ENCODE measurements at regions not wholly inside any gene's neighbourhood (a gene's known extent, or its start where the extent isn't known, plus 50 kb on each side); places are given as distances from the start of the nearest gene placed in this dataset.

DNA sequence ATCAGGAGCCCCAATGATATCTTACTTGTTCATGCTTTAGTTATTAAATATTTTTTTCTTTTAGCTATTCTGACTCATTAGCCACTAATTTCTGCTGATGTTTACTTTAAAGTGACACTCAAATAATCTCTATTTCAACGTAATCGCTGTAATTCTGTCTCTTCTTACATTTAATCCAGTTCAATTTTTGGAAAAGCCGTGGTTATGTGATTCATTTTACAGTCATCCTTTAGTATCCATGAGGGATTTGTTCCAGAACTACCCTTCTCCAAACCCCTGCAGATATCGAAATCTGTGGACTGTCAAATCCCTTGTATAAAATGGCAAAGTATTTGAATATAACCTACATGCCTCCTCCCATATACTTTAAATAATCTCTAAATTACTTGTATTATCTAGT lies 1103.4 kb downstream of the LRFN5 start (continued):
- TF ChIP-seq, protein P1, sequence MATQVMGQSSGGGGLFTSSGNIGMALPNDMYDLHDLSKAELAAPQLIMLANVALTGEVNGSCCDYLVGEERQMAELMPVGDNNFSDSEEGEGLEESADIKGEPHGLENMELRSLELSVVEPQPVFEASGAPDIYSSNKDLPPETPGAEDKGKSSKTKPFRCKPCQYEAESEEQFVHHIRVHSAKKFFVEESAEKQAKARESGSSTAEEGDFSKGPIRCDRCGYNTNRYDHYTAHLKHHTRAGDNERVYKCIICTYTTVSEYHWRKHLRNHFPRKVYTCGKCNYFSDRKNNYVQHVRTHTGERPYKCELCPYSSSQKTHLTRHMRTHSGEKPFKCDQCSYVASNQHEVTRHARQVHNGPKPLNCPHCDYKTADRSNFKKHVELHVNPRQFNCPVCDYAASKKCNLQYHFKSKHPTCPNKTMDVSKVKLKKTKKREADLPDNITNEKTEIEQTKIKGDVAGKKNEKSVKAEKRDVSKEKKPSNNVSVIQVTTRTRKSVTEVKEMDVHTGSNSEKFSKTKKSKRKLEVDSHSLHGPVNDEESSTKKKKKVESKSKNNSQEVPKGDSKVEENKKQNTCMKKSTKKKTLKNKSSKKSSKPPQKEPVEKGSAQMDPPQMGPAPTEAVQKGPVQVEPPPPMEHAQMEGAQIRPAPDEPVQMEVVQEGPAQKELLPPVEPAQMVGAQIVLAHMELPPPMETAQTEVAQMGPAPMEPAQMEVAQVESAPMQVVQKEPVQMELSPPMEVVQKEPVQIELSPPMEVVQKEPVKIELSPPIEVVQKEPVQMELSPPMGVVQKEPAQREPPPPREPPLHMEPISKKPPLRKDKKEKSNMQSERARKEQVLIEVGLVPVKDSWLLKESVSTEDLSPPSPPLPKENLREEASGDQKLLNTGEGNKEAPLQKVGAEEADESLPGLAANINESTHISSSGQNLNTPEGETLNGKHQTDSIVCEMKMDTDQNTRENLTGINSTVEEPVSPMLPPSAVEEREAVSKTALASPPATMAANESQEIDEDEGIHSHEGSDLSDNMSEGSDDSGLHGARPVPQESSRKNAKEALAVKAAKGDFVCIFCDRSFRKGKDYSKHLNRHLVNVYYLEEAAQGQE (IDR thresholded peaks at IDR 0.05; ENCODE audit: unreplicated experiment): no peak
- TF ChIP-seq NANOG (IDR thresholded peaks at IDR 0.05; ENCODE audit: borderline replicate concordance): no peak

DNA sequence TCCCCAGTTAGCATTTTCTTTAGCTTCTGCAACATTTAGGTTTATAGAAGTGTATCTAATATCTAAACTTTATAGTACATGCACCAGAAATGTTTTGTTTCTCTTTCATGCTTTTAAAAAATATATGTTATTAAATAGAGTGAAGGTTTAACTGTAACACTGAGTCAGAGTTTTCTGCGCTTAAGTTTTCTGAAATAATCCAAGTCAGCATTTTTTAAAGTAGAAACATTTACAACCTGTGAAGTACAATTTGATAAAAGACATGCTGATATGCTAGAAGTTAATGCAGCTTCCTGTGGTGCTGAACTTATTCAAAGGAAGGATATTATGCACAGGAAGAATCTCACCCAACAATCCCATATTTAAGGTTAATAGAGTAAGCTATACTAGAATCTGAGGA lies 1096.8 kb downstream of the LRFN5 start:
- TF ChIP-seq JUNB (IDR thresholded peaks at IDR 0.05; ENCODE audit: unreplicated experiment) (no peak), POLR2AphosphoS5 (IDR thresholded peaks at IDR 0.05; ENCODE audit: low read depth) (no peak), ZNF114 (CRISPR knock-in tag; IDR thresholded peaks at IDR 0.05) (no peak)
- Histone ChIP-seq H3K4me2 (no peak overlapping the region), H2AFZ (no peak overlapping the region), H3K4me1 (ENCODE audit: insufficient read depth) (no peaks in the 10 kb centered on the region), H3F3A (replicated peaks; ENCODE audit: low read depth) (no peaks in the 10 kb centered on the region), H3K9me2 (ENCODE audit: insufficient read depth) (no peaks in the 10 kb centered on the region), H3K27me3 (ENCODE audit: insufficient read depth) (no peaks in the 10 kb centered on the region), H3K36me3 (ENCODE audit: insufficient read depth) (no peaks in the 10 kb centered on the region), H4K20me1 (replicated peaks; ENCODE audit: insufficient read depth) (no peaks in the 10 kb centered on the region), H3K27ac (ENCODE audit: low read depth) (no peak overlapping the region), H3K79me2 (replicated peaks; ENCODE audit: insufficient read depth) (no peaks in the 10 kb centered on the region), H3K4me3 (no peak overlapping the region)
- ATAC-seq (no peak), DNase-seq (ENCODE audit: low spot score) (no peak)
- H3K9me3 Mint-ChIP-seq: no peaks in the 10 kb centered on the region
- H3K4me3 Mint-ChIP-seq: no peak overlapping the region
- no peak overlapping the region for H3K27ac Mint-ChIP-seq
- H3K27me3 Mint-ChIP-seq (ENCODE audit: insufficient read depth, low read depth, poor library complexity): no peaks in the 10 kb centered on the region
- H3K36me3 Mint-ChIP-seq (ENCODE audit: low read depth): no peaks in the 10 kb centered on the region
- H3K4me1 Mint-ChIP-seq: no peaks in the 10 kb centered on the region

DNA sequence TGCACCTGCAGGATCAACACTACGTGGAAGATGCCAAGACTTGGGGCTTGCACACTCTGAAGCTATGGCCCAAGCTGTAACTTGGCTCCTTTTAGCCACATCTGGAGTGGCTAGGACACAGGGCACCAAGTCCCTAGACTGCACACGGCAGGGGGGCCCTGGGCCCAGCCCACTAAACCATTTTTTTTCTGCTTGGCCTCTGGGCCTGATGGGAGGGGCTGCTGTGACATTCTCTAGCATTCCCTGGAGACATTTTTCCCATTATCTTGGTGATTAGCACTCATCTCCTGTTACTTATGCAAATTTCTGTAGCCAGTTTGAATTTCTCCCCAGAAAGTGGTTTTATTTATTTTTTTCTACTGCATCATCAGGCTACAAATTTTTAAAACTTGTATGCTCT lies 1080.7 kb downstream of the LRFN5 start:
- Histone ChIP-seq H3K79me2 (replicated peaks; ENCODE audit: insufficient read depth) (no peaks in the 10 kb centered on the region), H2AFZ (no peak overlapping the region), H3K36me3 (ENCODE audit: insufficient read depth) (no peaks in the 10 kb centered on the region), H3K27ac (ENCODE audit: low read depth) (no peak overlapping the region), H3K4me3 (no peak overlapping the region), H3K9me2 (ENCODE audit: insufficient read depth) (no peaks in the 10 kb centered on the region), H3K4me2 (no peak overlapping the region), H3F3A (replicated peaks; ENCODE audit: low read depth) (no peaks in the 10 kb centered on the region), H3K4me1 (ENCODE audit: insufficient read depth) (peaks cover 8% of the 10 kb centered on the region; the same call in 1 of the 2 replicates), H3K27me3 (ENCODE audit: insufficient read depth) (no peaks in the 10 kb centered on the region), H4K20me1 (replicated peaks; ENCODE audit: insufficient read depth) (no peaks in the 10 kb centered on the region)
- Mint-ChIP-seq H3K4me3 (no peak overlapping the region), H3K36me3 (ENCODE audit: low read depth) (0 out of 3 replicates have a peak, but pooled peaks cover 8% of the 10 kb centered on the region), H3K4me1 (peaks cover 12% of the 10 kb centered on the region), H3K27ac (no peak overlapping the region), H3K9me3 (peaks cover 4% of the 10 kb centered on the region; the same call in 1 of the 3 replicates), H3K27me3 (ENCODE audit: insufficient read depth, low read depth, poor library complexity) (no peaks in the 10 kb centered on the region)
- ATAC-seq: peak; percentile 33; the same call in 2 of the 3 replicates
- TF ChIP-seq, protein P2, sequence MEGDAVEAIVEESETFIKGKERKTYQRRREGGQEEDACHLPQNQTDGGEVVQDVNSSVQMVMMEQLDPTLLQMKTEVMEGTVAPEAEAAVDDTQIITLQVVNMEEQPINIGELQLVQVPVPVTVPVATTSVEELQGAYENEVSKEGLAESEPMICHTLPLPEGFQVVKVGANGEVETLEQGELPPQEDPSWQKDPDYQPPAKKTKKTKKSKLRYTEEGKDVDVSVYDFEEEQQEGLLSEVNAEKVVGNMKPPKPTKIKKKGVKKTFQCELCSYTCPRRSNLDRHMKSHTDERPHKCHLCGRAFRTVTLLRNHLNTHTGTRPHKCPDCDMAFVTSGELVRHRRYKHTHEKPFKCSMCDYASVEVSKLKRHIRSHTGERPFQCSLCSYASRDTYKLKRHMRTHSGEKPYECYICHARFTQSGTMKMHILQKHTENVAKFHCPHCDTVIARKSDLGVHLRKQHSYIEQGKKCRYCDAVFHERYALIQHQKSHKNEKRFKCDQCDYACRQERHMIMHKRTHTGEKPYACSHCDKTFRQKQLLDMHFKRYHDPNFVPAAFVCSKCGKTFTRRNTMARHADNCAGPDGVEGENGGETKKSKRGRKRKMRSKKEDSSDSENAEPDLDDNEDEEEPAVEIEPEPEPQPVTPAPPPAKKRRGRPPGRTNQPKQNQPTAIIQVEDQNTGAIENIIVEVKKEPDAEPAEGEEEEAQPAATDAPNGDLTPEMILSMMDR (conservative IDR thresholded peaks at IDR 0.05; ENCODE audit: low read depth in 2 of 2): no peak
- TF ChIP-seq NANOG (IDR thresholded peaks at IDR 0.05; ENCODE audit: borderline replicate concordance): peak; percentile 20; the same call in 1 of the 2 replicates
- DNase-seq (ENCODE audit: low spot score): peak; percentile 77

Measured in GM23338 (cell line).